H9 (cell line): ENCODE measurements at regions not wholly inside any gene's neighbourhood (a gene's known extent, or its start where the extent isn't known, plus 50 kb on each side); places are given as distances from the start of the nearest gene placed in this dataset.
A peak's percentile ranks its signal among the peaks of the same experiment; 100 is the strongest.
"Not testable (repeated sequence)": the region's sequence is repeated elsewhere in the genome, so short reads cannot be mapped to it uniquely, and the experiment has no call there.

ENCODE experiments used
- DNase-seq: peaks from one replicate; pipeline ENCODE4 v3.0.0-alpha.2; 2017
- H2AFZ ChIP-seq: one replicate; pipeline ENCODE4 v1.6.1; 2013; ENCODE audit warnings: mild to moderate bottlenecking, low read length, control low read depth, moderate library complexity
- H2AK5ac ChIP-seq: 2 replicates; pipeline ENCODE4 v1.6.1; 2013; ENCODE audit warnings: low read length, control low read depth, mixed read lengths; ENCODE audit not compliant: insufficient read length
- H2BK120ac ChIP-seq: one replicate; pipeline ENCODE4 v1.6.1; 2013; ENCODE audit warnings: low read depth, mild to moderate bottlenecking, low read length, control low read depth, inconsistent platforms; ENCODE audit not compliant: poor library complexity, severe bottlenecking
- H2BK12ac ChIP-seq: 2 replicates; pipeline ENCODE4 v1.6.1; 2013; ENCODE audit warnings: low read length, control low read depth, mixed read lengths, low read depth; ENCODE audit not compliant: insufficient read length
- H2BK15ac ChIP-seq: 2 replicates; pipeline ENCODE4 v1.6.1; 2013; ENCODE audit warnings: low read depth, low read length, control low read depth
- H2BK20ac ChIP-seq: one replicate; pipeline ENCODE4 v1.6.1; 2013; ENCODE audit warnings: low read depth, mild to moderate bottlenecking, low read length, control low read depth, inconsistent platforms; ENCODE audit not compliant: poor library complexity, severe bottlenecking
- H2BK5ac ChIP-seq: 2 replicates; pipeline ENCODE4 v1.6.1; 2013; ENCODE audit warnings: low read length, control low read depth, mixed read lengths; ENCODE audit not compliant: insufficient read length
- H3K14ac ChIP-seq: 2 replicates; pipeline ENCODE4 v1.6.1; 2013; ENCODE audit warnings: low read length, control low read depth; ENCODE audit not compliant: insufficient read depth
- H3K18ac ChIP-seq: 2 replicates; pipeline ENCODE4 v1.6.1; 2013; ENCODE audit warnings: low read depth, mild to moderate bottlenecking, mixed read lengths, low read length, control low read depth; ENCODE audit not compliant: insufficient read length
- H3K23ac ChIP-seq: 2 replicates; pipeline ENCODE4 v1.6.1; 2013; ENCODE audit warnings: low read length, control low read depth, mixed read lengths, low read depth; ENCODE audit not compliant: insufficient read length
- H3K23me2 ChIP-seq: 2 replicates; pipeline ENCODE4 v1.6.1; 2013; ENCODE audit warnings: low read depth, mild to moderate bottlenecking, mixed read lengths, low read length, control low read depth; ENCODE audit not compliant: insufficient read length, poor library complexity, severe bottlenecking
- H3K27ac ChIP-seq: 2 replicates; pipeline ENCODE4 v1.5.1; 2013; ENCODE audit warnings: low read length, control low read depth, mixed read lengths, low read depth; ENCODE audit not compliant: insufficient read length
- H3K27me3 ChIP-seq: 2 replicates; pipeline ENCODE4 v1.6.1; 2013; ENCODE audit warnings: low read length, control low read depth, inconsistent platforms; ENCODE audit not compliant: insufficient read depth
- H3K4ac ChIP-seq: 2 replicates; pipeline ENCODE4 v1.6.1; 2013; ENCODE audit warnings: low read depth, mild to moderate bottlenecking, control low read depth, inconsistent platforms, low read length, moderate library complexity
- H3K4me1 ChIP-seq: 2 replicates; pipeline ENCODE4 v1.6.1; 2013; ENCODE audit warnings: low read length, control low read depth, inconsistent platforms; ENCODE audit not compliant: insufficient read depth
- H3K4me2 ChIP-seq: 2 replicates; pipeline ENCODE4 v1.6.1; 2013; ENCODE audit warnings: low read length, control low read depth, mixed read lengths; ENCODE audit not compliant: insufficient read length, insufficient read depth
- H3K56ac ChIP-seq: 2 replicates; pipeline ENCODE4 v1.6.1; 2013; ENCODE audit warnings: low read depth, mild to moderate bottlenecking, mixed read lengths, low read length, control low read depth; ENCODE audit not compliant: insufficient read length
- H3K79me1 ChIP-seq: 2 replicates; pipeline ENCODE4 v1.6.1; 2013; ENCODE audit warnings: low read depth, mild to moderate bottlenecking, moderate library complexity, low read length, control low read depth, inconsistent platforms; ENCODE audit not compliant: insufficient read depth, poor library complexity, severe bottlenecking
- H3K79me2 ChIP-seq: 2 replicates; pipeline ENCODE4 v1.6.1; 2013; ENCODE audit warnings: low read length, control low read depth, inconsistent platforms; ENCODE audit not compliant: insufficient read depth
- H3K9ac ChIP-seq: 2 replicates; pipeline ENCODE4 v1.6.1; 2013; ENCODE audit warnings: low read length, control low read depth, mixed read lengths; ENCODE audit not compliant: insufficient read length; ENCODE audit errors: extremely low read depth
- H3K9me3 ChIP-seq: one replicate; pipeline ENCODE4 v1.6.1; 2013; ENCODE audit warnings: low read depth, low read length, inconsistent platforms; ENCODE audit not compliant: control insufficient read depth
- H3T11ph ChIP-seq: one replicate; pipeline ENCODE4 v1.6.1; 2013; ENCODE audit warnings: mild to moderate bottlenecking, low read length, control low read depth, inconsistent platforms
- H4K20me1 ChIP-seq: one replicate; pipeline ENCODE4 v1.6.1; 2013; ENCODE audit not compliant: control insufficient read depth, insufficient read length, insufficient read depth
- H4K5ac ChIP-seq: 2 replicates; pipeline ENCODE4 v1.6.1; 2013; ENCODE audit warnings: low read depth, mild to moderate bottlenecking, mixed read lengths, low read length, control low read depth; ENCODE audit not compliant: insufficient read length
- H4K8ac ChIP-seq: replicated peaks from 2 replicates; pipeline ENCODE4 v1.6.1; 2013; ENCODE audit warnings: low read length, control low read depth, mixed read lengths, low read depth; ENCODE audit not compliant: insufficient read length
- H4K91ac ChIP-seq: 2 replicates; pipeline ENCODE4 v1.6.1; 2013; ENCODE audit warnings: low read depth, mild to moderate bottlenecking, moderate library complexity, mixed read lengths, low read length, control low read depth; ENCODE audit not compliant: insufficient read length
- H3K27ac Mint-ChIP-seq, 3 experiments: 2 replicates in 2 of 3; 3 replicates in 1 of 3; pipeline ENCODE4 v1.8.0; 2020 to 2021; ENCODE audit warnings: mixed read lengths in 3 of 3, mild to moderate bottlenecking in 1 of 3, moderate library complexity in 1 of 3
- H3K27me3 Mint-ChIP-seq: 2 replicates; pipeline ENCODE4 v1.8.0; 2021; ENCODE audit warnings: low read depth, mild to moderate bottlenecking, moderate library complexity, mixed read lengths
- H3K36me3 Mint-ChIP-seq, 3 experiments: 2 replicates in 2 of 3; 3 replicates in 1 of 3; pipeline ENCODE4 v1.8.0; 2020 to 2021; ENCODE audit warnings: low read depth in 3 of 3, mixed read lengths in 3 of 3; ENCODE audit not compliant: insufficient read depth in 1 of 3
- H3K4me1 Mint-ChIP-seq, 2 experiments: 2 replicates each; pipeline ENCODE4 v1.8.0; 2020; ENCODE audit warnings: mixed read lengths in 2 of 2
- H3K4me3 Mint-ChIP-seq, 2 experiments: 2 replicates in 1 of 2; 3 replicates in 1 of 2; pipeline ENCODE4 v1.8.0; 2020 to 2021; ENCODE audit warnings: mild to moderate bottlenecking in 2 of 2, mixed read lengths in 2 of 2, moderate library complexity in 1 of 2
- H3K9me3 Mint-ChIP-seq, 2 experiments: 2 replicates in 1 of 2; 3 replicates in 1 of 2; pipeline ENCODE4 v1.8.0; 2020; ENCODE audit warnings: mild to moderate bottlenecking in 2 of 2, mixed read lengths in 2 of 2, moderate library complexity in 1 of 2
- WGBS: extraction: QIAGEN DNeasy Blood & Tissue Kit; methylation state at CpG from one replicate; pipeline ENCODE4 v1.1.7; 2013; ENCODE audit warnings: missing lambda C conversion rate, low lambda C conversion rate, mixed read lengths; ENCODE audit not compliant: insufficient read length; ENCODE audit errors: extremely low coverage; 5-methylcytosine and 5-hydroxymethylcytosine counted together
- TF ChIP-seq, protein P1 (sequence below): fragments of 200-600 bp; sonication (generic); conservative IDR thresholded peaks from 3 replicates; pipeline ENCODE4 v1.8.0; 2021; ENCODE audit warnings: antibody characterized with exemption, mild to moderate bottlenecking

DNA sequence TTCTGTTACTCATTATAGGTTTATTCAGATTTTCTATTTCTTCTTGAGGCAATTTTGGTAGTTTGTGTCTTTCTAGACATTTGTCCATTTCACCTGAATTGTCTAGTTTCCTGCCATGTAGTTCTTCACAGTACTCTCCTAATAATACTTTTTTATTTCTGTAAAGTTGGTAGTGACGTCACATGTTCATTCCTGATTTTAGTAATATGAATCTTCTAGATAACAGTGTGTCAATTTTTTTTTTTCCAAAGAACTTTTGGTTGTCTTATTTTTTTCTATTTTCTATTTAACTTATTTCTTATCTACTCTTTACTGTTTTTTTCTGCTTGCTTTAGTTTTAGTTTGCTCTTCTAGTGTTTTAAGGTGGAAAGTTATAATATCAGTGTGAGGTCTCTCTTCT lies 197.3 kb upstream of the SHH start:
- H3T11ph ChIP-seq = no peak overlapping the region
- Mint-ChIP-seq H3K9me3 (peaks cover 4 to 6% of the 10 kb centered on the region in 2 experiments), H3K27me3 (peaks cover 3% of the 10 kb centered on the region; the same call in 1 of the 2 replicates), H3K36me3 (no peaks in the 10 kb centered on the region), H3K4me1 (no peaks in the 10 kb centered on the region), H3K4me3 (no peak overlapping the region), H3K27ac (no peak overlapping the region)
- H3K4me2 ChIP-seq = no peak overlapping the region
- no peak overlapping the region for H2AK5ac ChIP-seq
- H2BK20ac ChIP-seq = no peak overlapping the region
- no peak overlapping the region for H3K9ac ChIP-seq
- no peak overlapping the region for H3K4ac ChIP-seq
- H3K79me2 ChIP-seq = no peaks in the 10 kb centered on the region
- H3K27me3 ChIP-seq = no peaks in the 10 kb centered on the region
- no peaks in the 10 kb centered on the region for H3K79me1 ChIP-seq
- no peaks in the 10 kb centered on the region for H3K23me2 ChIP-seq
- no peak overlapping the region for H3K18ac ChIP-seq
- H2BK12ac ChIP-seq = no peak overlapping the region
- no peak overlapping the region for H2BK15ac ChIP-seq
- TF ChIP-seq, protein P1, sequence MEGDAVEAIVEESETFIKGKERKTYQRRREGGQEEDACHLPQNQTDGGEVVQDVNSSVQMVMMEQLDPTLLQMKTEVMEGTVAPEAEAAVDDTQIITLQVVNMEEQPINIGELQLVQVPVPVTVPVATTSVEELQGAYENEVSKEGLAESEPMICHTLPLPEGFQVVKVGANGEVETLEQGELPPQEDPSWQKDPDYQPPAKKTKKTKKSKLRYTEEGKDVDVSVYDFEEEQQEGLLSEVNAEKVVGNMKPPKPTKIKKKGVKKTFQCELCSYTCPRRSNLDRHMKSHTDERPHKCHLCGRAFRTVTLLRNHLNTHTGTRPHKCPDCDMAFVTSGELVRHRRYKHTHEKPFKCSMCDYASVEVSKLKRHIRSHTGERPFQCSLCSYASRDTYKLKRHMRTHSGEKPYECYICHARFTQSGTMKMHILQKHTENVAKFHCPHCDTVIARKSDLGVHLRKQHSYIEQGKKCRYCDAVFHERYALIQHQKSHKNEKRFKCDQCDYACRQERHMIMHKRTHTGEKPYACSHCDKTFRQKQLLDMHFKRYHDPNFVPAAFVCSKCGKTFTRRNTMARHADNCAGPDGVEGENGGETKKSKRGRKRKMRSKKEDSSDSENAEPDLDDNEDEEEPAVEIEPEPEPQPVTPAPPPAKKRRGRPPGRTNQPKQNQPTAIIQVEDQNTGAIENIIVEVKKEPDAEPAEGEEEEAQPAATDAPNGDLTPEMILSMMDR = no peak
- WGBS = no CpG with 5 or more reads among the region's 1 CpG
- no peak overlapping the region for H3K14ac ChIP-seq
- no peak overlapping the region for H2BK5ac ChIP-seq
- no peak overlapping the region for H3K56ac ChIP-seq
- H4K20me1 ChIP-seq = no peaks in the 10 kb centered on the region
- no peaks in the 10 kb centered on the region for H3K4me1 ChIP-seq
- no peak overlapping the region for H4K5ac ChIP-seq
- no peak overlapping the region for H4K8ac ChIP-seq
- no peak overlapping the region for H2BK120ac ChIP-seq
- no peak overlapping the region for H3K23ac ChIP-seq
- H4K91ac ChIP-seq = no peak overlapping the region
- H2AFZ ChIP-seq = no peak overlapping the region
- H3K27ac ChIP-seq = no peak overlapping the region
- no peak for DNase-seq
- H3K9me3 ChIP-seq = no peaks in the 10 kb centered on the region

- not testable (repeated sequence) for H3K27ac Mint-ChIP-seq, H2BK12ac ChIP-seq, H3K79me1 ChIP-seq, H3K27me3 Mint-ChIP-seq, H3K4me2 ChIP-seq, H3K27me3 ChIP-seq, H2AFZ ChIP-seq, H3K4ac ChIP-seq, H3K23me2 ChIP-seq, H3K79me2 ChIP-seq, H2BK5ac ChIP-seq, H3K14ac ChIP-seq, H3K9me3 Mint-ChIP-seq, H3K56ac ChIP-seq, H3K4me1 Mint-ChIP-seq, H3K9me3 ChIP-seq, H4K91ac ChIP-seq, H3K18ac ChIP-seq, H4K8ac ChIP-seq, H3K4me1 ChIP-seq, H3K27ac ChIP-seq, H3K23ac ChIP-seq, H2BK15ac ChIP-seq, H3K4me3 Mint-ChIP-seq, H4K20me1 ChIP-seq, H4K5ac ChIP-seq, H3K36me3 Mint-ChIP-seq, H2BK20ac ChIP-seq, H2BK120ac ChIP-seq, H3K9ac ChIP-seq, H2AK5ac ChIP-seq, H3T11ph ChIP-seq
- no CpG with 5 or more reads among the region's 11 CpGs for WGBS
- DNase-seq = peak; percentile 3
Observed at GRCh38 chr7:156006876-156007275, 194.6 kb upstream of the SHH start.
